HAP-1 (cell line): ENCODE measurements at regions not wholly inside any gene's neighbourhood (a gene's known extent, or its start where the extent isn't known, plus 50 kb on each side); places are given as distances from the start of the nearest gene placed in this dataset.

Source experiments
- DNase-seq, 2 experiments: peaks; one replicate each; pipeline ENCODE4 v3.0.0-alpha.2; 2016 to 2020; ENCODE audit warnings: low spot score in 2 of 2
- H3K27me3 ChIP-seq: fragments of 250-450 bp; sonication (Bioruptor Pico); 2 replicates; pipeline ENCODE4 v1.5.1; 2020; ENCODE audit warnings: low read depth, mild to moderate bottlenecking, moderate library complexity
- H3K36me3 ChIP-seq: fragments of 250-450 bp; sonication (Bioruptor Pico); replicated peaks from 2 replicates; pipeline ENCODE4 v1.5.1; 2020; ENCODE audit warnings: mild to moderate bottlenecking
- H3K4me1 ChIP-seq: fragments of 250-450 bp; sonication (Bioruptor Pico); 2 replicates; pipeline ENCODE4 v1.5.1; 2020; ENCODE audit warnings: mild to moderate bottlenecking
- H3K4me3 ChIP-seq: fragments of 250-450 bp; sonication (Bioruptor Pico); 2 replicates; pipeline ENCODE4 v1.5.1; 2020; ENCODE audit warnings: mild to moderate bottlenecking, moderate library complexity
- H3K9me3 ChIP-seq: fragments of 250-450 bp; sonication (Bioruptor Pico); 2 replicates; pipeline ENCODE4 v1.5.1; 2020; ENCODE audit warnings: mild to moderate bottlenecking, moderate library complexity
- in situ Hi-C: fragments of 300-500 bp; cut with MboI; formaldehyde crosslinking; loops from 3 replicates; pipeline ENCODE4 v1.14.3; 2020; ENCODE audit warnings: low sequenced_read_pairs, inconsistent platforms, mixed read lengths

- in situ Hi-C loops = no loop called here
- Histone ChIP-seq H3K9me3 (no peaks in the 10 kb centered on the region), H3K27me3 (no peaks in the 10 kb centered on the region; the same call in 1 of the 2 replicates), H3K4me1 (no peaks in the 10 kb centered on the region), H3K36me3 (no peaks in the 10 kb centered on the region), H3K4me3 (no peak overlapping the region)
- DNase-seq = no peak
These were observed 320.7 kb downstream of the RNF144B start for GRCh38 chr6:18707714-18708439.

- no peak overlapping the region for H3K4me3 ChIP-seq
- no peaks in the 10 kb centered on the region; the same call in 1 of the 2 replicates for H3K27me3 ChIP-seq
- in situ Hi-C loops = no loop called here
- no peaks in the 10 kb centered on the region for H3K9me3 ChIP-seq
- no peak for DNase-seq
- H3K36me3 ChIP-seq = no peaks in the 10 kb centered on the region
- no peaks in the 10 kb centered on the region for H3K4me1 ChIP-seq
These were observed 325.4 kb downstream of the RNF144B start for GRCh38 chr6:18712595-18712994.

DNA sequence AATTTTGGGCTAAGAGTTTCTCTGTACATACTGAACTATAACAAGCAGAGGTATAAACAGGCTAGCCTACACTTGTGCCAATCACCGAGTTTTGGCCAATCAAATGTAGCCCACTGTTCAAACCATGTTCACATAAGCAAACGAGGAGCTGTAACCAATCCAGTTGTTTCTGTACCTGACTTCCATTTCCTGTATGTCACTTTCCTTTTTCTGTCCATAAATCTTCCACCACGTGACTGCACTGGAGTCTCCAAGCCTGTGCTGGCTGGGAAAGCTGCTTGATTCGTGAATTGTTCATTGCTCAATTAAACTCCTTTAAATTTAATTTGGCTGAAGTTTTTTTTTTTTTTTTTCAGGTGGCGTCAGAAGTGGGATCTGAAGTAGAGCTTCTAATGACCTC is 332.9 kb downstream of the RNF144B start:
- H3K36me3 ChIP-seq = no peaks in the 10 kb centered on the region
- DNase-seq = no peak
- H3K4me3 ChIP-seq = no peak overlapping the region
- no peaks in the 10 kb centered on the region for H3K9me3 ChIP-seq
- in situ Hi-C loops = no loop called here
- H3K4me1 ChIP-seq = no peaks in the 10 kb centered on the region
- H3K27me3 ChIP-seq = no peaks in the 10 kb centered on the region

DNA sequence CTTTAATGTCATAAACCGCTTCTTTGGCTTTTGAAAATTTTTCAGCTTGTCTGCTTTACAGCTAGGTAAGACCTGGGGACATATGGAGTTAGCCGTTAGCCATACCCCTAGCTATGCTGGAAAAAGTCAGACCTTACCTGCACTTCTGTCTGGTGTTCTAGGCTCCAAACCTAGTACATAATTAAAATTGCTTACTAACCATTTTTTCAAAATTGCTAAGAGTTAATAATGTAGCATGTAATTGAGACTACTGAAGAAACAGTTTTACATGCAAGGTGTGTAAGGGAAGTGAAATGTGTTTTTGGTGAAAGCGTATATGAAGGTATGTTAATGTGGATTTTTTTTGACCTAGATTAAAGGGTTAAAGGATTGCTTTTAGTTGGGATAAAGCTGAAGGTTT is 336.9 kb downstream of the RNF144B start:
- DNase-seq = no peak
- Histone ChIP-seq H3K27me3 (no peaks in the 10 kb centered on the region), H3K36me3 (no peaks in the 10 kb centered on the region), H3K9me3 (no peaks in the 10 kb centered on the region; the same call in 1 of the 2 replicates), H3K4me3 (no peak overlapping the region), H3K4me1 (no peaks in the 10 kb centered on the region)
- in situ Hi-C loops = no loop called here

DNA sequence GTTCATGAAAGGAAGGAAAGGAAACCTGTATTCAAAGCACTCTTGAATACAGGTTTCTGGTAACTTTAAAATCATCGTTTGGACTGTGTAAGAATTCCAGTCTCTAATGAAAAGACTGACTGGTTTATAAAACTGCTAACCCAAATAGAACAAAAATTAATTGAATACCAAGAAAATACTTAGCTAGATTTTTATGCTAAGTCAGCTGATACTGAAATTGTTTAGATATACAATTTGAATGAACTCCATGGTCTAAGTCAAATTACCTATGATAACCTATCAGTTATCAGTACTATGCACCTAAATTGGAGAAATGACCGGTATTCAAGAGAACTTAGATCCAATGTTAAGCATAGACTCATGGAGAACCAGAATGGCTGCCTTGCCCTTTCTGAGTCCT is 338.3 kb downstream of the RNF144B start:
- Histone ChIP-seq H3K36me3 (no peaks in the 10 kb centered on the region), H3K9me3 (no peaks in the 10 kb centered on the region; the same call in 1 of the 2 replicates), H3K4me3 (no peak overlapping the region), H3K4me1 (no peaks in the 10 kb centered on the region), H3K27me3 (no peaks in the 10 kb centered on the region)
- in situ Hi-C loops = no loop called here
- no peak for DNase-seq

DNA sequence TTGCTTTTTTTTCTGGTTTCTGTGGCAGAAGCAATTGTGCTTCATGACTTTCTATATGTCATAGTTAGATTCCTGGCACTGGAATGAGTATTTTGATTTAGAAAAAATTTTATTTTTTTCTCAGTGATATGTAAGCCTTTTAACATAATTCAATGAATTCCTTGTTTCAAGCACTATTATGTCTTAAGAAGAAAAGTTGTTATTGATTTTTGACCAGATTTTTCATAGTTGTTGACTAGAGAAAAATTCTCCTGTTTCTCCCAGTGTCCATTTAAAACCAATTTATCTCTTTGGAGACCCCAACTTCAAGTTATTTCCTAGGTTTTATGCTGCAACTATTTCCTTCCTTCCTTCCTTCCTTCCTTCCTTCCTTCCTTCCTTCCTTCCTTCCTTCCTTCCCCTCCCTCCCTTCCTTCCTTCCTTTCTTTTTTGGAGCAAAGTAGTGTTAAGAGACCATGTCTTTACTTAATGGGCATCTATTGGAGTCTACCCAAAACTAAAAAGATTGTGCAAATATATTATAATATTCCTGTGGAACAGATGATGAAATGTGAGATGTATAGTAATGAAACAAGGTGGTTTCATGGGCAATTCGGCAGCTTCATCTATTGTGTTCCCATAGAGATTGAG is 346.9 kb downstream of the RNF144B start:
- no peaks in the 10 kb centered on the region for H3K27me3 ChIP-seq
- no peaks in the 10 kb centered on the region for H3K9me3 ChIP-seq
- H3K4me1 ChIP-seq = no peaks in the 10 kb centered on the region
- no peaks in the 10 kb centered on the region for H3K36me3 ChIP-seq
- H3K4me3 ChIP-seq = no peak overlapping the region
- no peak for DNase-seq
- in situ Hi-C loops = no loop called here

DNA sequence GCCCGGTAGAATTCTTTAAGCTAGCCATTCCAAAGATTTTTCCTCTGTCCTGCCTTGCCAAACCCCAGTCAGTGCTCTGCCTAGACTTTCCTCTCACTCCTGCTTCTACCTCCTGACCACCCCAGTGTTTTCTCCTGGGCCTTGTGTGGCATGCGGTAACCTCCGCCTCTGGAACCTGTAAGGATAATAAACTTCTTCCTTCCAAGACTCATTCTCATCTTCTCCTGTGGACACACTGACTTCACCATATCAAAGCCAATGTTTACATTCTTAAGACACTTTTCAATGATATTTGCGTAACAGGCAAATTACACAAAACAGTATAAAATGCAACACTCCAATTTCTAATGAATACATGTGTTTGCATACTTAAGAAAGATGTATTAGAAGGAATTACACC is 354.6 kb downstream of the RNF144B start:
- Histone ChIP-seq H3K36me3 (no peaks in the 10 kb centered on the region), H3K4me1 (no peaks in the 10 kb centered on the region), H3K27me3 (no peaks in the 10 kb centered on the region), H3K4me3 (no peak overlapping the region), H3K9me3 (no peaks in the 10 kb centered on the region)
- no peak for DNase-seq
- in situ Hi-C loops = no loop called here

- DNase-seq = no peak
- no peaks in the 10 kb centered on the region for H3K4me1 ChIP-seq
- in situ Hi-C loops = no loop called here
- H3K27me3 ChIP-seq = peaks cover 3% of the 10 kb centered on the region; the same call in 1 of the 2 replicates
- H3K4me3 ChIP-seq = no peak overlapping the region
- no peaks in the 10 kb centered on the region for H3K36me3 ChIP-seq
- H3K9me3 ChIP-seq = no peaks in the 10 kb centered on the region
These were observed 355.3 kb downstream of the RNF144B start for GRCh38 chr6:18742406-18742805.

GRCh38 chr6:18746727-18747126 is 359.6 kb downstream of the RNF144B start:
- Histone ChIP-seq H3K36me3 (no peaks in the 10 kb centered on the region), H3K4me3 (no peak overlapping the region), H3K27me3 (peaks cover 3% of the 10 kb centered on the region; the same call in 1 of the 2 replicates), H3K9me3 (no peaks in the 10 kb centered on the region), H3K4me1 (no peaks in the 10 kb centered on the region)
- in situ Hi-C loops = no loop called here
- no peak for DNase-seq

- in situ Hi-C loops = no loop called here
- DNase-seq = no peak
These were observed 361.2 kb downstream of the RNF144B start for GRCh38 chr6:18748314-18748713.

DNA sequence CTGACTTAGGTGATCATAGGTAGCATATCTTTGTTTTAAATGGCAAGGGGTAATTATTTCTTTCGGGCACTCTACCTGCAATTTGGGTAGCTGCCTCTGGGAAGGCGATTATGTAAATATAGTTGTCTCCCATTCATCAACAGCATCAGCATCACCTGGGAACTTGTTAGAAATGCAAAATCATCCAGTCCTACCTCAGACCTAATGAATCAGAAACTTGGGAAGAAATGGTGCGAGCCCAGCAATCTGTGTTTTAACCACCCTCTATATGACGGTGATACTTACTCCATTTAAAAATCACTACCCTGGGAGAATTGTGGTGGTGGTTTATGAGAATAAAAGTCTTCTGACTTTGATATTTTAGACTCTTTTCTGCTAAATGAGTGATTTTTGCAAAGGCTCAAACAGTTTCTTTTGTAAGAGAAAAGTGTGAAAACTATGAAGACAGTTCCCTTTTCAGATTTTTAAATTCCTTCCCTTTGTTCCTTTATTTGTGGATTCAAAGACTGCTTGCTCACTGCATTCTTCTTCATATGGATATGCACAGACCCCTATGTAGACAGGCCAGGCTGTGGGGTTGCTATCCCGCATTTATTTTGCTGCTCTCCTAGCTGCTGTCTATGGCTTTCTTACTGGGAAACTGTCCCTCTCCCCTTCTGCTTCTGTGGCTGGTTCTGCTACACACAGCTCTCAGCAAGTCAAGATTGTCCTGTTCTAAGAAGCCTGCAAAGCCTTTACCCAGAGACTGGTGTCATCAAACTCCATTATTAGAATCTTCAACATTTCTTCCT is 365.3 kb downstream of the RNF144B start:
- Histone ChIP-seq H3K36me3 (no peaks in the 10 kb centered on the region), H3K4me3 (no peak overlapping the region), H3K4me1 (0 out of 2 replicates have a peak, but pooled peaks cover 3% of the 10 kb centered on the region), H3K9me3 (no peaks in the 10 kb centered on the region), H3K27me3 (no peaks in the 10 kb centered on the region)
- in situ Hi-C loops = no loop called here
- DNase-seq = peak; percentile 50 to 74

More at GRCh38 chr6:18748314-18748713, 361.2 kb downstream of the RNF144B start:
- H3K27me3 ChIP-seq = peaks cover 3% of the 10 kb centered on the region; the same call in 1 of the 2 replicates
- 0 out of 2 replicates have a peak, but pooled peaks cover 3% of the 10 kb centered on the region for H3K4me1 ChIP-seq
- no peaks in the 10 kb centered on the region for H3K9me3 ChIP-seq
- no peak overlapping the region for H3K4me3 ChIP-seq
- H3K36me3 ChIP-seq = no peaks in the 10 kb centered on the region

GRCh38 chr6:18753076-18753475 is 365.9 kb downstream of the RNF144B start:
- no peak for DNase-seq
- H3K36me3 ChIP-seq = no peaks in the 10 kb centered on the region
- H3K4me1 ChIP-seq = 0 out of 2 replicates have a peak, but pooled peaks cover 3% of the 10 kb centered on the region
- H3K27me3 ChIP-seq = no peaks in the 10 kb centered on the region
- no peak overlapping the region for H3K4me3 ChIP-seq
- no peaks in the 10 kb centered on the region for H3K9me3 ChIP-seq
- in situ Hi-C loops = no loop called here

- Histone ChIP-seq H3K4me1 (no peaks in the 10 kb centered on the region), H3K36me3 (no peaks in the 10 kb centered on the region), H3K27me3 (peaks cover 7% of the 10 kb centered on the region), H3K4me3 (no peak overlapping the region), H3K9me3 (no peaks in the 10 kb centered on the region)
- in situ Hi-C loops = no loop called here
- DNase-seq = no peak
These were observed 375.9 kb downstream of the RNF144B start for GRCh38 chr6:18763086-18763485.

DNA sequence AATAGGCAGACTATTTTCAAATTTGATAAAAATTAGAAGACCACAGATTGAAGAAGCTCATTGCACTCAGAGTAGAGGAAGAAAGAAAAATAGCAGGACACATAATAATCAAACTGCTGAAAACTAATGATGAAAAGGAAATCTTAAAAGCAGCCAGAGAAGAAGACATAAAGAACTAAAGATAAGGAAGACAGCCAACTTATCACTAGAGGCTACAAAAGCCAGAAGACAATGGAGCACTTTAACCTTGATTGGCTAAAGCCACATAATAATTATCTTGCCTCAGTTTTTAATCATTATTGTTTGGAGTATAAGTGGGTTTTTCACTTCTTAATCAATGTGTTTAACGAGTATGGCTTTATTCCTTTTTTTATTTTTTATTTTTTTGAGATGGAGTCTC is 397.6 kb downstream of the RNF144B start:
- in situ Hi-C loops = no loop called here
- no peaks in the 10 kb centered on the region for H3K27me3 ChIP-seq
- DNase-seq = no peak
- H3K4me1 ChIP-seq = no peaks in the 10 kb centered on the region
- no peaks in the 10 kb centered on the region for H3K36me3 ChIP-seq
- no peak overlapping the region for H3K4me3 ChIP-seq
- no peaks in the 10 kb centered on the region; the same call in 1 of the 2 replicates for H3K9me3 ChIP-seq
